ENCODE measurements at regions not wholly inside any gene's neighbourhood (a gene's known extent, or its start where the extent isn't known, plus 50 kb on each side); places are given as distances from the start of the nearest gene placed in this dataset.

GRCh38 chr5:5622806-5623205, 200.3 kb downstream of the ICE1 start:
- no peak for DNase-seq (ENCODE audit: extremely low read depth, insufficient read length)
- no peaks in the 10 kb centered on the region for H3K36me3 ChIP-seq (ENCODE audit: control insufficient read depth, insufficient read depth, low read length)
- TF ChIP-seq CTCF (IDR thresholded peaks at IDR 0.05; ENCODE audit: insufficient read depth, low read length, poor library complexity, severe bottlenecking): no peak
- no peaks in the 10 kb centered on the region for H3K27me3 ChIP-seq (replicated peaks; ENCODE audit: control insufficient read depth, insufficient read depth, low read length)
- no peak overlapping the region for H3K4me3 ChIP-seq (replicated peaks; ENCODE audit: low read depth, low read length)

- Histone ChIP-seq H3K36me3 (ENCODE audit: control insufficient read depth, insufficient read depth, low read length) (no peaks in the 10 kb centered on the region), H3K4me3 (replicated peaks; ENCODE audit: low read depth, low read length) (no peak overlapping the region), H3K27me3 (replicated peaks; ENCODE audit: control insufficient read depth, insufficient read depth, low read length) (no peaks in the 10 kb centered on the region)
- no peak for DNase-seq (ENCODE audit: extremely low read depth, insufficient read length)
- no peak for TF ChIP-seq CTCF (IDR thresholded peaks at IDR 0.05; ENCODE audit: insufficient read depth, low read length, poor library complexity, severe bottlenecking)
Measured at GRCh38 chr5:5619546-5619945, 197.1 kb downstream of the ICE1 start.

GRCh38 chr5:5617024-5617423, 194.5 kb downstream of the ICE1 start:
- H3K36me3 ChIP-seq (ENCODE audit: control insufficient read depth, insufficient read depth, low read length): no peaks in the 10 kb centered on the region
- no peak for DNase-seq (ENCODE audit: extremely low read depth, insufficient read length)
- H3K4me3 ChIP-seq (replicated peaks; ENCODE audit: low read depth, low read length): no peak overlapping the region
- TF ChIP-seq CTCF (IDR thresholded peaks at IDR 0.05; ENCODE audit: insufficient read depth, low read length, poor library complexity, severe bottlenecking): no peak
- no peaks in the 10 kb centered on the region for H3K27me3 ChIP-seq (replicated peaks; ENCODE audit: control insufficient read depth, insufficient read depth, low read length)

- no peak overlapping the region for H3K4me3 ChIP-seq (replicated peaks; ENCODE audit: low read depth, low read length)
- no peak for TF ChIP-seq CTCF (IDR thresholded peaks at IDR 0.05; ENCODE audit: insufficient read depth, low read length, poor library complexity, severe bottlenecking)
- H3K27me3 ChIP-seq (replicated peaks; ENCODE audit: control insufficient read depth, insufficient read depth, low read length): no peaks in the 10 kb centered on the region
- H3K36me3 ChIP-seq (ENCODE audit: control insufficient read depth, insufficient read depth, low read length): no peaks in the 10 kb centered on the region
- no peak for DNase-seq (ENCODE audit: extremely low read depth, insufficient read length)
Measured at GRCh38 chr5:5616247-5616895, 193.9 kb downstream of the ICE1 start.

GRCh38 chr5:5615569-5615968, 193.1 kb downstream of the ICE1 start:
- no peak for TF ChIP-seq CTCF (IDR thresholded peaks at IDR 0.05; ENCODE audit: insufficient read depth, low read length, poor library complexity, severe bottlenecking)
- Histone ChIP-seq H3K36me3 (ENCODE audit: control insufficient read depth, insufficient read depth, low read length) (no peaks in the 10 kb centered on the region), H3K4me3 (replicated peaks; ENCODE audit: low read depth, low read length) (no peak overlapping the region), H3K27me3 (replicated peaks; ENCODE audit: control insufficient read depth, insufficient read depth, low read length) (no peaks in the 10 kb centered on the region)
- DNase-seq (ENCODE audit: extremely low read depth, insufficient read length): no peak
